Dermis microvascular lymphatic vessel endothelial cell (primary cell): ENCODE measurements at regions not wholly inside any gene's neighbourhood (a gene's known extent, or its start where the extent isn't known, plus 50 kb on each side); places are given as distances from the start of the nearest gene placed in this dataset.
A peak's percentile ranks its signal among the peaks of the same experiment; 100 is the strongest.

Source experiments
- DNase-seq, 2 donors: peaks; one replicate each; pipeline versions ENCODE4 v3.0.0 to v3.0.0-alpha.2; 2010; ENCODE audit warnings: low read depth in 2 of 2

DNA sequence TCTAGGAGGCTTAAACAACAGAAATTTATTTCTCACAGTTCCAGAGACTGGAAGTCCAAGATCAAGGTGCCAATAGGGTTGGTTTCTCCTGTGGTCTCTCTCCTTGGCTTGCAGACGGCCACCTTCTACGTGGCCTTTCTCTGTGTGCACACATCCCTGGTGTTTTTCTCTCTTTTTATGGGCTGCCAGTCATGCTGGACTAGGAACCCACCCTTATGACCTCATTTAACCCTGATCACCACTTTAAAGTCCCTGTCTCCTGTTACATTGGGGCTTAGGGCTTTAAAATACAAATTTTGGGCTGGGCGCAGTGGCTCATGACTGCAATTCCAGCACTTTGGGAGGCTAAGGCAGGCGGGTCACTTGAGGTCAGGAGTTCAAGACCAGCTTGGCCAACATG lies 157.1 kb downstream of the TLE1 start:
- DNase-seq, result no peak

DNA sequence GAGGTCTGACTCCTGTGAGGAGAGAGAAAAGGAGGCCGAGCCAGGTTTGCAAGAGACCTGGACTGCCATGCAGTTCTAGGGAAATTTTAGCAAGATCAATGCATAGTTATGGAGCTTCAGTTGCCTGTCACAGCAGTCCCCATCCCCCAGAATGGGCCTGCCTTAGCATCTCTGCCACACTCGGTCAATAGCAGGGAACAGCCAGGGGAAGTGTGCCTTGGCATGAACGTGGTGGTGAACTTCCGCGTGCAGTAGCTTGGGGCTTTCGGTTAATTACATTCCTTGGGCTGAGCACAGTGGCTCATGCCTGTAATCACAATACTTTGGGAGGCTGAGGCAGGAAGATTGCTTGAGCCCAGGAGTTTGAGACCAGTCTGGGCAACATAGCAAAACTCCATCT lies 157.8 kb downstream of the TLE1 start:
- no peak for DNase-seq

DNA sequence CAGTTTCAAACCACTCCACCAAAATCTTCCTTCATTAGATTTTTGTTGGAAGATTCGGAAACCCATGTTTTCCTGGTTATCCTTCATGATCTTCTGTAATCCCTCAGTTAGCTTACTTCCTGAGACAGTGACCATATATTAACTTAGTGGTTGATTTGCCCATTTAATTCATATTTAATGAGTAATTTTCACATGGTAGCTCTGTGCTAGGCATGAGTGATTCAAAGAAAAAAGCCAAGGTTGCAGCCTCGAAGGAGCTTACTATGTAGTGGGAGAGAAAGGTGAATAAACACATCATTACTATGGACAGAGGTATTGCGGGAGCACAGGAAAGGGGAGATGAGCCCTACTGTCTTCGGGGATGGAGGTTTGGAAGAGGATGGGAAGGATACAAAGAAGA lies 158.5 kb downstream of the TLE1 start:
- DNase-seq, result no peak

GRCh38 chr9:81530310-81530810 lies 159.0 kb downstream of the TLE1 start:
- DNase-seq, result no peak

DNA sequence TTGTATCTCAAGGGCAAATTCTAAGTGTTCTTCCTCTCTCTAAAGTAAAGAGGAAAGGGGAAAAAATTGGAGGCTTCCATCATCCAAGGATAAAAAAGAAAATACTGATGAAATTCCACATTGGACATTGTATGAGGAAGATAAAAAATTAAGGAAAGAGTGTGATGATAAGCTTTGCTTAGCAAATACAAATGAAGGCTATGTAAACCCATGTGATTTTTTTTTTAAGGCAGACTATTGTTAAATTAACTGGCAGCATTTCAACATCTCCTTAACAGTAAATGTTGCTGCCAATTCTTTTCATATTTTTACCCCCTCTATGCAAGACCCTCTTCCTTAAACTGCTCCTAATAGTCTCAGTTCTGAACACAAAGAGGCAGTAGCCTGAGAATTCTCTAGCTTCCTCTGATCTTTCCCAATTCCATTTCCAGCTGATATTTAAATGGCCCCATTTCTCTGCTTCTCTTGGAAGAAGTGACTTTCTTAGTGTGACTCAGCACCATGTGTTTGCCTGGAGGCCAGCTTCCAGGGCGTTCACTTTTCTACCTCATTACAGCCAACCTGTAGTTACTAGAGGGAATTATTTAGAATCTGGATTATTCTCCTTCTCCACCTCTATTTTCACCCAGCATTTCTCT lies 159.7 kb downstream of the TLE1 start:
- peak in 1 of 2 donors; percentile 83 for DNase-seq

DNA sequence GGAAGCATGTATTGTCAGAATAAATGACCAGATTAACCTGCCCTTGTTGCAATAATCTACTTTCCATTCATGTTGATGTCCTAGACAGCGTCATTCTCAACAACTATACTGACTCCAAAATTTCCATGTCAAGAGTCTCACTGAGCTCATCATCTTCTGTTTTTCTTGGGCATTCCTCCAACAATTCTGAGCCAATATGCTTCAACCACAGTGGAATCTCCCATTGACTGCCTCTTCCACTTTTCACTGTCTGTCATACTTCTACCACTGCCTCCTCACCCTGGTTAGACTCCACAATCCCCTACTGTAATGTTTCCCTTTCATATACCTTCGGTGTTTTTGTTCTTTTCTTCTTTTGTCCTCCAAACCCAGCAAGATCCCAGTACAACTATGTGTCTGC lies 162.8 kb downstream of the TLE1 start:
- DNase-seq, result peak in 1 of 2 donors; percentile 20

DNA sequence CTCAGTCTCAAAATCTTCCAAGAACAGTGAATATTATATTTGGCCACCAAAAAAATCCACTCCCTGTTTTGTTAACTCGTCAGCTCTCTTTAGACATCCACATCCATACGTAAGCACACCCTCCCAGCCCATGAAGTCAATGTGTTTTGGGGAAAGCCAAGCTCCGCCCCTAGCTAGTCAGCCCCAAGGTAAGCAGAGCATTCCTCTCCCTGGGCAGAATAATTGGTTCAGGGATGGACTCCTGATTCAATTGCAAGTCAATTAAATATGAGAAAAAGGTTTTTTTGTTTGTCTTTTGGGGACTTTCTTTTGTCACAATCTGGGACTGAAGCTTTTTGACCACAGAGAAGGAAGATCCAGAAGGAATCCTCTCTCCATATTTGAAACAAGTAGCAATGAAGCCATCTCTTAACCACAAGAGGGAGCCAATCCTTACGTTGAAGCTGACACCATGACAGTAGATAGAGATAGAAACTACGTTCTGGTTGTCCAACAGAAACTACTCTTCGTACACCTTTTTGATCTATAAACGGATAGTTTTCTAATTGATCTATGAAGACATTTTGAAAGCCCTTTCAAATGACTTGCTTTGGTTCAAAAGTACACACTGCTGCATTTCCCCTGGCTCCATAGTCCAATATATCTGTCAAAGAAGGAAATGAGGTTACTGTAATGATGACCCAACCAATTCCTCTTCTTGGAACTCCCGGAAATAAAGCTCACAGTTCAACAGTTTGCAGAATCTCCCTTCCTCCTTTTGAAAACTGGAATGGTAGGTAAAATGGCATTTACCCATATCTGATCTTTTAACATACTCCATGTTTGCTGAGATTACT lies 166.4 kb downstream of the TLE1 start:
- DNase-seq, result peak; percentile 82 to 83

DNA sequence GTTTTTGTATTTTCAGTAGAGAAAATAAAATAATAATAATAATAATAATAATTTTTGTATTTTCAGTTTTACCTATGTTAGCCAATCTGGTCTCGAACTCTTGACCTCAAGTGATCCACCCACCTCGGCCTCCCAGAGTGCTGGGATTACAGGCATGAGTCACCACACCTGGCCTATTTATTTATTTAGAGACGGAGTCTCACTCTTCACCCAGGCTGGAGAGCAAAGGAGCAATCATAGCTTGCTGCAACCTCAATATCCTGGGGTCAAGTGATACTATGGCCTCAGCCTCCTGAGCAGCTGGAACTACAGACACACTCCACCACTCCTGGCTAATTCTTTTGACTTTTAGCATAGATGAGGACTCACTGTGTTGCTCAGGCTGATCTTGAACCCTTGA lies 167.5 kb downstream of the TLE1 start:
- DNase-seq, result no peak

DNA sequence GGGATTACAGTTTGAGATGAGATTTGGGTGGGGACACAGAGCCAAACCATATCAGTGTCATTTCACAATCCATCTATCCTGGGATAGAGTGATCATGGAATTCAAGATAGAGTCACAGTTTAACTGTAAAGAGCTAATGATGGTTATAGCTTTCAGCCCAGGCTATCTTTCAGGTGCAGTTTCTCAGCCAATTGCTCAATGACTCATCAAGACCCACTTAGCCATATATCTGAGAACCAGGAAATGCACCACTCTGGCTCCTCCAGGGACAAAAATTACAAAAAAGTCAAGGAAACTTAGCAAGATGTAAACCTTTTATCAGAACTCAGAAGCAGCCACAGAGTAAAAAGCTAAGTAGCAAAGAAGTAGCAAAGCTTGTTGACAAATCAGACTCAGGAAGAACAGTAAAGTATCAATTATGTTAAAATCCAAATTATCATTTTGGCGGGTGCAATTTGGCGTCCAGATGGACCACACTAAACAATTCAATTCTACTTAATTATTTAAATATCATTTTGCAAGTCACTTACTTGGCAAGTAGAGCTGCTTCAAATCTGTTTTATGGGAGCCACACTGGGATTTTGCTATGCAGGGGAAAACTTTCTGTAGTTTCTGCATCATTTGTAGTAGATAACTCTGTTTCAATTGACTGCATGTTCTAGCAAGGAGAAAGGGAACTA lies 169.4 kb downstream of the TLE1 start:
- no peak for DNase-seq

DNA sequence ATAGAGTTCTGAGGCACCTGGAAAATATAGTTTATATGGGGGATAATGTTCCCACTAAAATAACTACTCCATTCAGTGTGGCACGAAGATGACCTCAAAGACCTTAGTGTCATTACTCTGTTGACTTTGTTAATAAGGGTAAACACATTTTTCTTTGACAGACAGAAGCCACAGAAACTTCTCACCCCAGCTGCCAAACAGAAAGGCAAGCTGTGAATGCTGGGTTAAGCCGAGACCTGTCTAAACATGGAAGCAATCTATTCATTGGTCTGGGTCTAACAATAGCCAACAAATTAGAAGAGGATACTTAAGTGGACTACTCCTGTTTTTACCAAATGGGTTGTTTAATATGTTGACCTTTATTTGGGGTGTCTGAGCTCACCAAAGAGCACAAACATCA lies 171.4 kb downstream of the TLE1 start:
- DNase-seq, result no peak

DNA sequence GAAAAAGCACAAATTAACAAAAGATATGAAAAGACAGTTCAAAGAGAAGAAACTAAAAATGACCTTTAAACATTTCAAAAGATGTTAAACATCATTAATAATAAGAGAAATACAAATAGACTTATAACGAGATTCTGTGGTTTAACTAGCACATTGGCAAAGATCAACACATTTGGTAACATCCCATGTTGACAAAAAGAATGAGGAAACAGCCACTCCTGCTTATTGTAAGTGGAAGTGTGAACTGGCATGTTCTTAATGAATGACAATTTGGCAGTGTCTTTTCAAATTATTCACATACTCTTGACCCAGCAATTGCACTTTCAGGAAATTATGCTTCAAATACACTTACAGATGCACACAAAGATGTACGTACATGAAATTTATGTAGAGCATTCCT lies 176.3 kb downstream of the TLE1 start:
- no peak for DNase-seq

- no peak for DNase-seq
Measured at GRCh38 chr9:81512641-81513040, 176.7 kb downstream of the TLE1 start.

DNA sequence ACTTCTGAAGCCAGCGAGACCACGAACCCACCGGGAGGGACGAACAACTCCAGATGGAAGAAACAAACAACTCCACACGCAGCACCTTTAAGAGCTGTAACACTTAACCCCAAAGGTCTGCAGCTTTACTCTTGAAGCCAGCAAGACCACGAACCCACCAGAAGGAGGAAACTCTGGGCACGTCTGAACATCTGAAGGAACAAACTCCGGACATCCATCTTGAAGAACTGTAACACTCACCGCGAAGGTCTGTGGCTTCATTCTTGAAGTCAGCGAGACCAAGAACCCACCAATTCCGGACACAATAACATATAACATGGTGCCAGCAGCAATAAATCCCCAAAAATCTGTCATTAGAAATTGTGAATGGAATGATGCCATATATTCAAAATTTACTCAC lies 180.9 kb downstream of the TLE1 start:
- no peak for DNase-seq

DNA sequence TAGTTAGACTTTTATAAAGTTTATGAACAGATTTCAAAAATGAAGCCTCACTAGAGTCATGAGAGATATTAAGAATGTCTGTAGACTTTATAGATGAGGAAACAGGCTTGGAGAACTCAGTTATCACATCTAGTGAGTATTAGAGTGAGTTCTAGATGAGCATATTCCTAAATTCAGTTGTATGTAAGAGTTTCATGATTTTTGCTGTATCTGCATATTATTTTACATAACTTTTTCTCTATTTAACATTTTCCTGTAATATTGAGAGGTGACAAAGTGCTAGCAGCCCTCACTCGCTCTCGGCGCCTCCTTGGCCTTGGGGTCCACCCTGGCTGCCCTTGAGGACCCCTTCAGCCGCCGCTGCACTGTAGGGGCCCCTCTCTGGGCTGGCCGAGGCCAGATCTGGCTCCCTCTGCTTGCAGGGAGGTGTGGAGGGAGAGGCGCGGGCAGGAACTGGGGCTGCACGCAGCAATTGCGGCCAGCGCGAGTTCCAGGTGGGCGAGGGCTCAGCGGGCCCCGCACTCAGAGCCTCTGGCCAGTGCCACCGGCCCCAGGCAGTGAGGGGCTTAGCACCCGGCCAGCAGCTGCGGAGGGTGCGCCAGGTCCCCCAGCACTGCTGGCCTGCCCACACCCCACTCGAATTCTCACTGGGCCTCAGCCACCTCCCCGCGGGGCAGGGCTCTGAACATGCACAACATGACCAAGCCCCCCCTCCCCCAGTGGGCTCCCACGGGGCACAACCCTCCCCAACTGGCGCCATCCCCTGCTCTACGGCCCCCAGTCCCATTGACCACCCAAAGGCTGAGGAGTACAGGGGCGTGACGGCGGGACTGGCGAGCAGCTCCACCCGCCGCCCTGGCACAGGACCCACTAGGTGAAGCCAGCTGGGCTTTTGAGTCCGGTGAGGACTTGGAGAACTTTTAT lies 182.1 kb downstream of the TLE1 start:
- no peak for DNase-seq

DNA sequence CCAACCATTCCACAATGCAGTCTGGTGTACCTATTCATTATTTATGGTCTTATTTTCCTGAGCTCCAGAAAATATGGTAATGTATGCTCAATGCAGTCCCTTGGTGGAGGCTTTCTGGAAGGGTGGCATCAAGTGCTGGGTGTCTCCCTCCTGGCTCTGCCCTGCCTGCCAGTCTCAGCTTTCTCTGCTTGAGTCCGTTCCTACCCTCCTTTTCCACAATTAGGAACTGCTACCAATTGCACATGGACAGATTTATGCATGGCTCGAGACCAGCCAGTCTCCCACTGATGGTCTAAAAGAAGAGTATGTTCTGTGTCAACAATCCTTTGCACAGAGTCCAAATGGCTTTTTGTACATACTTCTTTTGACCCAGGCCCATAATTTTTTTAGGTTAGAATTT lies 189.8 kb downstream of the TLE1 start:
- DNase-seq, result no peak

- no peak for DNase-seq
Measured at GRCh38 chr9:81499021-81499454, 190.3 kb downstream of the TLE1 start.

GRCh38 chr9:81498576-81498975 lies 190.8 kb downstream of the TLE1 start:
- DNase-seq, result no peak

DNA sequence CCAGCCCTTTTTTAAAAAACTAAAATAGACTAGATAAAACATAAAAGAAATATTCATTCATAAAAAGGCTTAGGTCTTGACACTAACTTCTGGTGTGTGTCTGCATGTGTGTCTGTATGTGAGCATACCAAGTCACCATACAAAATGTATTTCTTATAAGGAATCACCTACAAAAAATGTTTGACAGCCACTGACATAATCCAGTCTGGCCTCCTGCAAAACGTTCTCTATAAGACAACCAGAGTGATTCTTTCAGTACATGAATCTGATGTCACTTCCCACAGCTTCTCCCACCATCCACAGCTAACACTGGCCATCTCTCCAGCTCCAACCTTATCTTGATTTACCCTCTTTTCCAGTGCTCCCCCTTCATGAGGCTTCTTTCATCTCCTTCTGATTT lies 192.3 kb downstream of the TLE1 start:
- DNase-seq, result no peak

DNA sequence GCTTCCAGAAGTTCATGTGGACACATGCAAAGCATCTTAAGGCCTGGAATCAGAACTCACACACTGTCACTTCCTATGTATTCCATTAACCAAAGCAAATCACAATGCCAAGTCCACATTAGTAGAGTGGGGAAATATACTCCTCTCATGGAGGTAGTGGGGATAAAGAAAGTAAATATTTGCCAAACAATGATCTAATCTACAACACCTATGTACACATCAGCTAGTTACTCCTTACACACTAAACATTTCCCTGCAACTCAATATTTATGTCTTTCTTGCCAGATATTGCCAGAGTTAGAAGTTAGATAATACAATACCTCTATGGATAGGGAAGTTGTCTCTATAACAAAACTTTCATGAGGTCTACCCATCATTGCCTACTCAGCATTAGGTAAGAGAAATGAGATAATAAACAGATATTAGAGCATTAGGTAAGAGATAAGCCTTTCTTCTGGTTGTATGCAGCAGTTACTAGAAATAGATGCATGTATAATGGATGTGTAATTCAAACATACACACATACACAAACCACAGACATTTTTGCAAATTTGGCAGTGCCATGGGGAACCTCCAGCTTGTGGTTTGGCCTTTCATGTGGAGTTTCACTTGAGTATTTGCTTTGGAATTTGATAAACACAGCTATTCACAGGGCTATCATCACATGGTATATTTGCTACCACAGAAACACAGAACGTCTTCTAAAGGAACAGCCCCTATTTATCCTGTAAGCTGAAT lies 196.5 kb downstream of the TLE1 start:
- no peak for DNase-seq

DNA sequence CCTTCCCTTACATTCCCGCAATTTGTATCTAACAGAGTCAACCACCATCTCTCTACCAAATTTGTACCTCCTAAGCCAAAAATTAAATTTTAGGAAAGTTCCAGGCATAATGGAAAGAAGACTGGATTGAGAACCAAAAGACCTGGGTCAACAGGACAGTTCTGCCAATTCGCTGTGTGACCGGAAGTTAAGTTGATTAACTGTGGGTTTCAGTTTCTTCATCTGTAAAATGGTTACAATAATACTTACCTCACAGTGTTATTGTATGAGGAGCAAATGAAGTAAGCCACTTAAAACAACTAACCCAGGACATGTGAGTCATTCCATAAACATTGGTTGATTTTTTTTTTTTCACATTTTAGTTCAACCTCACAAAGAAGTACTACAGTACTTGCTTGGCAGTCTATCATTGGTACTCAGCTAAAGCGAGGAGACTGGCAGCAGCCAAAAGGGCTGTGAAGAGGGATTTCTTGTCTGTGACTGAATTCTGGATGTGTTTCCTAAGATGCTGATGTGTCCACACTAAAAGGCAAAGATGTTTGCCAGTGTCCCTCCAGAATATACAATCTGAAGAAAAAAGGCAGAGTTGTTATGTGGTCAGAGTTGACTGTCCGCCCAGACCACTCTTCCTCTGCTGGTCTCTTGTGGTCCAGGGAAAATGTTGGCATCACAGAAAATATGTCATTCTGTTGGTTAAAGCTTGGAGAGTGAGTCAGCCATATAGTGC lies 198.6 kb downstream of the TLE1 start:
- peak in 1 of 2 donors; percentile 71 for DNase-seq
